Vagina (tissue), 2 donors: ENCODE measurements at regions not wholly inside any gene's neighbourhood (a gene's known extent, or its start where the extent isn't known, plus 50 kb on each side); places are given as distances from the start of the nearest gene placed in this dataset. TPM values are rescaled to one million over a fixed set of nuclear protein-coding genes. Genes with fewer than 3 reads are reported as not detected.

Experiments used
- DNase-seq, 2 donors: peaks; one replicate each; pipeline ENCODE4 v3.0.0-alpha.2; 2017; ENCODE audit errors: extremely low spot score in 2 of 2
- H3K27ac ChIP-seq: fragments of 200-600 bp; sonication (generic); one replicate; pipeline ENCODE4 v1.5.1; 2019
- H3K27me3 ChIP-seq: fragments of 200-600 bp; sonication (generic); one replicate; pipeline ENCODE4 v1.5.1; 2019
- H3K36me3 ChIP-seq, 2 donors: fragments of 200-600 bp; sonication (generic); one replicate each; pipeline ENCODE4 v1.5.1; 2017 to 2019
- H3K4me1 ChIP-seq: fragments of 200-600 bp; sonication (generic); one replicate; pipeline ENCODE4 v1.5.1; 2019
- H3K4me3 ChIP-seq, 2 donors: fragments of 200-600 bp; sonication (generic); 1 replicate in 1 of 2; 2 replicates in 1 of 2; pipeline ENCODE4 v1.5.1; 2016 to 2019
- H3K9me3 ChIP-seq: fragments of 200-600 bp; sonication (generic); one replicate; pipeline ENCODE4 v1.5.1; 2019
- CTCF ChIP-seq, 3 experiments: fragments of 450-650 bp in 2 of 3; fragments of 200-600 bp in 1 of 3; sonication (generic) in 1 of 3; IDR thresholded peaks; one replicate each; pipeline ENCODE4 v1.5.1; 2017 to 2019; ENCODE audit warnings: antibody characterized with exemption in 3 of 3, mild to moderate bottlenecking in 2 of 3, moderate library complexity in 2 of 3
- POLR2A ChIP-seq, 2 donors: fragments of 450-650 bp; IDR thresholded peaks; one replicate each; pipeline ENCODE4 v1.6.1; 2017; ENCODE audit warnings: antibody characterized with exemption in 2 of 2, mild to moderate bottlenecking in 2 of 2, moderate library complexity in 2 of 2
- POLR2AphosphoS5 ChIP-seq, 2 donors: sonication (generic); formaldehyde crosslinking; IDR thresholded peaks; one replicate each; pipeline ENCODE4 v1.9.0; 2017; ENCODE audit warnings: antibody characterized with exemption in 2 of 2, mild to moderate bottlenecking in 2 of 2, low read depth in 1 of 2; ENCODE audit not compliant: insufficient read depth in 1 of 2
- intact Hi-C: fragments of 100-400 bp; cut with DNase I; formaldehyde crosslinking; loops from one replicate; pipeline ENCODE4 v1.15.1; 2023
- small RNA-seq: library from RNA; depleted of rRNA; stranded (forward); fragments of <200 nt; gene quantifications from one replicate; pipeline ENCODE3, GENCODE V24; 2016

- TF ChIP-seq CTCF (IDR thresholded peaks at IDR 0.05) = no peak
- no peak for TF ChIP-seq POLR2A (IDR thresholded peaks at IDR 0.05)
- TF ChIP-seq POLR2AphosphoS5 (IDR thresholded peaks at IDR 0.05; ENCODE audit: insufficient read depth in 1 of 2, low read depth in 1 of 2) = no peak
- Histone ChIP-seq H3K4me1 (no peaks in the 10 kb centered on the region), H3K27ac (no peak overlapping the region), H3K9me3 (no peaks in the 10 kb centered on the region), H3K27me3 (no peaks in the 10 kb centered on the region), H3K4me3 (no peak overlapping the region), H3K36me3 (no peaks in the 10 kb centered on the region)
- intact Hi-C loops = loop anchor here (5.0 kb wide), 1 partner anchor 953 kb away; no protein-coding TSS in a partner anchor
- no peak for DNase-seq
Measured at GRCh38 chr1:242579528-242580235, 55.2 kb upstream of the PLD5 start.

Small RNAs in the stretch of these regions (small RNA-seq; reads per million reads assigned to genes)
- gene AL603825.1 = not detected
